ENCODE measurements at regions not wholly inside any gene's neighbourhood (a gene's known extent, or its start where the extent isn't known, plus 50 kb on each side); places are given as distances from the start of the nearest gene placed in this dataset.
"Not testable (repeated sequence)": the region's sequence is repeated elsewhere in the genome, so short reads cannot be mapped to it uniquely, and the experiment has no call there.

GRCh38 chr6:126667071-126667470 lies 327.2 kb downstream of the CENPW start:
- Histone ChIP-seq H3K4me2 (ENCODE audit: low read length) (no peak overlapping the region), H3K27me3 (ENCODE audit: insufficient read depth, low read length) (no peaks in the 10 kb centered on the region), H2BK5ac (ENCODE audit: low read depth, low read length, poor library complexity) (no peak overlapping the region), H2AFZ (ENCODE audit: insufficient read depth, low read length, poor library complexity) (no peak overlapping the region), H3K18ac (ENCODE audit: low read length) (no peak overlapping the region), H2BK12ac (ENCODE audit: low read length) (no peak overlapping the region), H2AK5ac (ENCODE audit: low read length) (no peak overlapping the region), H3K79me2 (ENCODE audit: control insufficient read depth, insufficient read depth, low read length, poor library complexity) (no peaks in the 10 kb centered on the region), H3K4me1 (ENCODE audit: control insufficient read depth in 1 of 2, insufficient read depth in 2 of 2, low read length in 2 of 2) (no peaks in the 10 kb centered on the region), H3K4me3 (ENCODE audit: low read depth, low read length) (no peak overlapping the region), H3K9ac (ENCODE audit: low read length) (no peak overlapping the region), H3K14ac (ENCODE audit: low read length) (no peak overlapping the region), H4K91ac (ENCODE audit: low read depth, low read length) (no peak overlapping the region), H4K8ac (ENCODE audit: low read depth, low read length) (no peak overlapping the region), H3K23ac (ENCODE audit: low read length) (no peak overlapping the region), H2BK120ac (ENCODE audit: insufficient read depth, low read length, poor library complexity) (no peak overlapping the region), H3K36me3 (ENCODE audit: control insufficient read depth in 1 of 2, insufficient read depth in 2 of 2, low read length in 2 of 2) (no peaks in the 10 kb centered on the region), H4K12ac (ENCODE audit: low read depth, low read length) (no peak overlapping the region), H3K79me1 (ENCODE audit: low read length) (no peaks in the 10 kb centered on the region), H3K27ac (ENCODE audit: low read depth, low read length) (no peak overlapping the region), H3K4ac (ENCODE audit: low read depth, low read length) (no peak overlapping the region), H3K9me3 (ENCODE audit: insufficient read depth, low read depth, low read length) (no peaks in the 10 kb centered on the region)
- WGBS (ENCODE audit: extremely low coverage, insufficient coverage, insufficient read length) = no CpG with 5 or more reads among the region's 3 CpGs
- DNase-seq = no peak

GRCh38 chr6:126667728-126668127 lies 327.8 kb downstream of the CENPW start:
- H3K4me3 ChIP-seq (ENCODE audit: low read depth, low read length) = no peak overlapping the region
- H3K36me3 ChIP-seq (ENCODE audit: control insufficient read depth in 1 of 2, insufficient read depth in 2 of 2, low read length in 2 of 2) = no peaks in the 10 kb centered on the region
- no peak overlapping the region for H3K23ac ChIP-seq (ENCODE audit: low read length)
- no peaks in the 10 kb centered on the region for H3K79me1 ChIP-seq (ENCODE audit: low read length)
- no peak overlapping the region for H3K18ac ChIP-seq (ENCODE audit: low read length)
- H3K14ac ChIP-seq (ENCODE audit: low read length) = no peak overlapping the region
- no peak overlapping the region for H2AFZ ChIP-seq (ENCODE audit: insufficient read depth, low read length, poor library complexity)
- no peak overlapping the region for H3K9ac ChIP-seq (ENCODE audit: low read length)
- no peak overlapping the region for H2BK12ac ChIP-seq (ENCODE audit: low read length)
- H4K8ac ChIP-seq (ENCODE audit: low read depth, low read length) = no peak overlapping the region
- no peaks in the 10 kb centered on the region for H3K27me3 ChIP-seq (ENCODE audit: insufficient read depth, low read length)
- H2AK5ac ChIP-seq (ENCODE audit: low read length) = no peak overlapping the region
- H3K4ac ChIP-seq (ENCODE audit: low read depth, low read length) = no peak overlapping the region
- no peak overlapping the region for H2BK5ac ChIP-seq (ENCODE audit: low read depth, low read length, poor library complexity)
- H2BK120ac ChIP-seq (ENCODE audit: insufficient read depth, low read length, poor library complexity) = no peak overlapping the region
- H3K79me2 ChIP-seq (ENCODE audit: control insufficient read depth, insufficient read depth, low read length, poor library complexity) = no peaks in the 10 kb centered on the region
- H3K27ac ChIP-seq (ENCODE audit: low read depth, low read length) = no peak overlapping the region
- H3K4me2 ChIP-seq (ENCODE audit: low read length) = no peak overlapping the region
- H3K9me3 ChIP-seq (ENCODE audit: insufficient read depth, low read depth, low read length) = no peaks in the 10 kb centered on the region
- H3K4me1 ChIP-seq (ENCODE audit: control insufficient read depth in 1 of 2, insufficient read depth in 2 of 2, low read length in 2 of 2) = no peaks in the 10 kb centered on the region
- no peak for DNase-seq
- no peak overlapping the region for H4K12ac ChIP-seq (ENCODE audit: low read depth, low read length)
- no peak overlapping the region for H4K91ac ChIP-seq (ENCODE audit: low read depth, low read length)

- Histone ChIP-seq H3K4me3 (ENCODE audit: low read depth, low read length) (no peak overlapping the region), H3K36me3 (ENCODE audit: control insufficient read depth in 1 of 2, insufficient read depth in 2 of 2, low read length in 2 of 2) (no peaks in the 10 kb centered on the region), H2AK5ac (ENCODE audit: low read length) (no peak overlapping the region), H3K9me3 (ENCODE audit: insufficient read depth, low read depth, low read length) (no peaks in the 10 kb centered on the region), H4K8ac (ENCODE audit: low read depth, low read length) (no peak overlapping the region), H2AFZ (ENCODE audit: insufficient read depth, low read length, poor library complexity) (no peak overlapping the region), H3K4me1 (ENCODE audit: control insufficient read depth in 1 of 2, insufficient read depth in 2 of 2, low read length in 2 of 2) (no peaks in the 10 kb centered on the region), H3K9ac (ENCODE audit: low read length) (no peak overlapping the region), H3K79me2 (ENCODE audit: control insufficient read depth, insufficient read depth, low read length, poor library complexity) (no peaks in the 10 kb centered on the region), H3K79me1 (ENCODE audit: low read length) (no peaks in the 10 kb centered on the region), H3K18ac (ENCODE audit: low read length) (no peak overlapping the region), H4K12ac (ENCODE audit: low read depth, low read length) (no peak overlapping the region), H3K27ac (ENCODE audit: low read depth, low read length) (no peak overlapping the region), H3K4me2 (ENCODE audit: low read length) (no peak overlapping the region), H4K91ac (ENCODE audit: low read depth, low read length) (no peak overlapping the region), H2BK120ac (ENCODE audit: insufficient read depth, low read length, poor library complexity) (no peak overlapping the region), H2BK12ac (ENCODE audit: low read length) (no peak overlapping the region), H3K23ac (ENCODE audit: low read length) (no peak overlapping the region), H2BK5ac (ENCODE audit: low read depth, low read length, poor library complexity) (no peak overlapping the region), H3K27me3 (ENCODE audit: insufficient read depth, low read length) (no peaks in the 10 kb centered on the region), H3K4ac (ENCODE audit: low read depth, low read length) (no peak overlapping the region), H3K14ac (ENCODE audit: low read length) (no peak overlapping the region)
- no peak for DNase-seq
- no CpG with 5 or more reads among the region's 1 CpG for WGBS (ENCODE audit: extremely low coverage, insufficient coverage, insufficient read length)
Measured at GRCh38 chr6:126672649-126673048, 332.7 kb downstream of the CENPW start.

GRCh38 chr6:126673749-126674148 lies 333.8 kb downstream of the CENPW start:
- WGBS (ENCODE audit: extremely low coverage, insufficient coverage, insufficient read length) = no CpG with 5 or more reads among the region's 13 CpGs
- not testable (repeated sequence) for H3K14ac ChIP-seq (ENCODE audit: low read length); H3K4me3 ChIP-seq (ENCODE audit: low read depth, low read length); H2BK5ac ChIP-seq (ENCODE audit: low read depth, low read length, poor library complexity); H2BK12ac ChIP-seq (ENCODE audit: low read length); DNase-seq; H3K18ac ChIP-seq (ENCODE audit: low read length); H4K8ac ChIP-seq (ENCODE audit: low read depth, low read length); H4K12ac ChIP-seq (ENCODE audit: low read depth, low read length); H3K27ac ChIP-seq (ENCODE audit: low read depth, low read length); H3K27me3 ChIP-seq (ENCODE audit: insufficient read depth, low read length); H3K4ac ChIP-seq (ENCODE audit: low read depth, low read length); H2AK5ac ChIP-seq (ENCODE audit: low read length); H4K91ac ChIP-seq (ENCODE audit: low read depth, low read length); H3K9me3 ChIP-seq (ENCODE audit: insufficient read depth, low read depth, low read length); H3K79me1 ChIP-seq (ENCODE audit: low read length); H3K23ac ChIP-seq (ENCODE audit: low read length); H2BK120ac ChIP-seq (ENCODE audit: insufficient read depth, low read length, poor library complexity); H3K4me1 ChIP-seq (ENCODE audit: control insufficient read depth in 1 of 2, insufficient read depth in 2 of 2, low read length in 2 of 2); H2AFZ ChIP-seq (ENCODE audit: insufficient read depth, low read length, poor library complexity); H3K9ac ChIP-seq (ENCODE audit: low read length); H3K36me3 ChIP-seq (ENCODE audit: control insufficient read depth in 1 of 2, insufficient read depth in 2 of 2, low read length in 2 of 2); H3K79me2 ChIP-seq (ENCODE audit: control insufficient read depth, insufficient read depth, low read length, poor library complexity); H3K4me2 ChIP-seq (ENCODE audit: low read length)

GRCh38 chr6:126682440-126682839 lies 342.5 kb downstream of the CENPW start:
- Histone ChIP-seq H3K9me3 (ENCODE audit: insufficient read depth, low read depth, low read length) (no peaks in the 10 kb centered on the region), H3K27me3 (ENCODE audit: insufficient read depth, low read length) (no peaks in the 10 kb centered on the region), H3K4me2 (ENCODE audit: low read length) (no peak overlapping the region), H2BK120ac (ENCODE audit: insufficient read depth, low read length, poor library complexity) (no peak overlapping the region), H3K18ac (ENCODE audit: low read length) (no peak overlapping the region), H3K4ac (ENCODE audit: low read depth, low read length) (no peak overlapping the region), H4K91ac (ENCODE audit: low read depth, low read length) (no peak overlapping the region), H2AFZ (ENCODE audit: insufficient read depth, low read length, poor library complexity) (no peak overlapping the region), H3K79me1 (ENCODE audit: low read length) (no peaks in the 10 kb centered on the region), H4K8ac (ENCODE audit: low read depth, low read length) (no peak overlapping the region), H3K36me3 (ENCODE audit: control insufficient read depth in 1 of 2, insufficient read depth in 2 of 2, low read length in 2 of 2) (no peaks in the 10 kb centered on the region), H3K9ac (ENCODE audit: low read length) (no peak overlapping the region), H2BK12ac (ENCODE audit: low read length) (no peak overlapping the region), H2AK5ac (ENCODE audit: low read length) (no peak overlapping the region), H3K14ac (ENCODE audit: low read length) (no peak overlapping the region), H3K4me3 (ENCODE audit: low read depth, low read length) (no peak overlapping the region), H3K79me2 (ENCODE audit: control insufficient read depth, insufficient read depth, low read length, poor library complexity) (no peaks in the 10 kb centered on the region), H3K4me1 (ENCODE audit: control insufficient read depth in 1 of 2, insufficient read depth in 2 of 2, low read length in 2 of 2) (no peaks in the 10 kb centered on the region), H3K23ac (ENCODE audit: low read length) (no peak overlapping the region), H4K12ac (ENCODE audit: low read depth, low read length) (no peak overlapping the region), H3K27ac (ENCODE audit: low read depth, low read length) (no peak overlapping the region), H2BK5ac (ENCODE audit: low read depth, low read length, poor library complexity) (no peak overlapping the region)
- WGBS (ENCODE audit: extremely low coverage, insufficient coverage, insufficient read length) = no CpG with 5 or more reads among the region's 2 CpGs
- no peak for DNase-seq

All from trophoblast cell (in vitro differentiated cells and primary cell).